IMR-90 (cell line): ENCODE measurements at regions not wholly inside any gene's neighbourhood (a gene's known extent, or its start where the extent isn't known, plus 50 kb on each side); places are given as distances from the start of the nearest gene placed in this dataset.
A peak's percentile ranks its signal among the peaks of the same experiment; 100 is the strongest.

Source experiments
- ATAC-seq: fragments of 200-7000 bp; cut with Tn5 transposase; 2 replicates; pipeline ENCODE4 v1.9.1; 2020; ENCODE audit warnings: low read depth, mild to moderate bottlenecking, moderate library complexity
- BruUV-seq: library from RNA; stranded (reverse); fragments of 400-500 nt; replicated peaks from 2 replicates; lab custom pipeline; 2021; lab: Mats Ljungman, UMichigan
- CTCF ChIA-PET: fragments of 300-600 bp; formaldehyde crosslinking; extraction: SDS; loops from one replicate; lab custom pipeline; 2021; ENCODE audit warnings: antibody characterized with exemption; lab: Yijun Ruan, JAX
- POLR2A ChIA-PET: fragments of 300-600 bp; sonication (Branson Sonifier 250); formaldehyde crosslinking; loops from one replicate; lab custom pipeline; 2022; ENCODE audit warnings: antibody characterized with exemption; ENCODE audit not compliant: unreplicated experiment; lab: Charles Lee
- DNase-seq: peaks from one replicate; pipeline ENCODE4 v3.0.0; 2013
- H2AFZ ChIP-seq: replicated peaks from 2 replicates; pipeline ENCODE3; 2013; ENCODE audit warnings: low read length, mild to moderate bottlenecking; ENCODE audit not compliant: poor library complexity
- H2AK5ac ChIP-seq: 2 replicates; pipeline ENCODE4 v1.6.1; 2013; ENCODE audit warnings: low read depth, low read length, inconsistent platforms
- H2AK9ac ChIP-seq: replicated peaks from 2 replicates; pipeline ENCODE3; 2013; ENCODE audit warnings: mild to moderate bottlenecking, low read depth, low read length, moderate library complexity; ENCODE audit not compliant: poor library complexity
- H2BK120ac ChIP-seq: 2 replicates; pipeline ENCODE4 v1.6.1; 2013; ENCODE audit warnings: low read depth, low read length, inconsistent platforms
- H2BK15ac ChIP-seq: 3 replicates; pipeline ENCODE4 v1.6.1; 2013; ENCODE audit warnings: low read depth, low read length, inconsistent platforms
- H2BK20ac ChIP-seq: 2 replicates; pipeline ENCODE4 v1.6.1; 2013; ENCODE audit warnings: low read depth, mild to moderate bottlenecking, inconsistent platforms, low read length, moderate library complexity
- H2BK5ac ChIP-seq: 2 replicates; pipeline ENCODE4 v1.6.1; 2013; ENCODE audit warnings: mild to moderate bottlenecking, low read depth, low read length, inconsistent platforms; ENCODE audit not compliant: poor library complexity, severe bottlenecking
- H3K14ac ChIP-seq: replicated peaks from 2 replicates; pipeline ENCODE4 v1.6.1; 2013; ENCODE audit warnings: low read depth, low read length, inconsistent platforms
- H3K18ac ChIP-seq: 2 replicates; pipeline ENCODE4 v1.6.1; 2013; ENCODE audit warnings: low read depth, low read length, control low read depth
- H3K23ac ChIP-seq: 2 replicates; pipeline ENCODE4 v1.6.1; 2013; ENCODE audit warnings: low read depth, low read length, inconsistent platforms
- H3K27ac ChIP-seq: 2 replicates; pipeline ENCODE4 v1.5.1; 2013; ENCODE audit warnings: mild to moderate bottlenecking, control low read depth, low read length; ENCODE audit not compliant: insufficient read depth
- H3K27me3 ChIP-seq: 2 replicates; pipeline ENCODE4 v1.6.1; 2013; ENCODE audit warnings: low read length; ENCODE audit not compliant: control insufficient read depth, insufficient read depth
- H3K36me3 ChIP-seq: 2 replicates; pipeline ENCODE4 v1.6.1; 2013; ENCODE audit warnings: low read length, mixed read lengths; ENCODE audit not compliant: control insufficient read depth, insufficient read depth
- H3K4ac ChIP-seq: 2 replicates; pipeline ENCODE4 v1.6.1; 2013; ENCODE audit warnings: low read depth, low read length, inconsistent platforms
- H3K4me1 ChIP-seq: 2 replicates; pipeline ENCODE4 v1.6.1; 2013; ENCODE audit warnings: low read length, mixed read lengths; ENCODE audit not compliant: control insufficient read depth, insufficient read depth
- H3K4me2 ChIP-seq: 2 replicates; pipeline ENCODE4 v1.6.1; 2013; ENCODE audit warnings: low read depth, mild to moderate bottlenecking, control low read depth, low read length, moderate library complexity
- H3K4me3 ChIP-seq: 2 replicates; pipeline ENCODE4 v1.5.1; 2013; ENCODE audit warnings: low read depth, mild to moderate bottlenecking, control low read depth, low read length, moderate library complexity; ENCODE audit not compliant: insufficient read depth
- H3K56ac ChIP-seq: 2 replicates; pipeline ENCODE4 v1.6.1; 2013; ENCODE audit warnings: low read length, inconsistent platforms; ENCODE audit not compliant: insufficient read depth; ENCODE audit errors: extremely low read depth
- H3K79me1 ChIP-seq, 2 experiments: 2 replicates each; pipeline ENCODE4 v1.6.1; 2013; ENCODE audit warnings: low read length in 2 of 2, inconsistent platforms in 1 of 2, low read depth in 1 of 2
- H3K9ac ChIP-seq: 2 replicates; pipeline ENCODE4 v1.6.1; 2013; ENCODE audit warnings: low read depth, low read length, control low read depth
- H3K9me1 ChIP-seq: 2 replicates; pipeline ENCODE4 v1.6.1; 2013; ENCODE audit warnings: low read length, inconsistent platforms; ENCODE audit not compliant: insufficient read depth
- H3K9me3 ChIP-seq: 2 replicates; pipeline ENCODE4 v1.6.1; 2013; ENCODE audit warnings: low read length; ENCODE audit not compliant: control insufficient read depth, insufficient read depth
- H4K20me1 ChIP-seq: 2 replicates; pipeline ENCODE4 v1.6.1; 2013; ENCODE audit warnings: low read length, inconsistent platforms; ENCODE audit not compliant: insufficient read depth
- H4K5ac ChIP-seq: 2 replicates; pipeline ENCODE4 v1.6.1; 2013; ENCODE audit warnings: mild to moderate bottlenecking, low read depth, low read length, control low read depth
- H4K8ac ChIP-seq, 2 experiments: 2 replicates each; pipeline ENCODE4 v1.6.1; 2013; ENCODE audit warnings: low read depth in 2 of 2, low read length in 2 of 2, control low read depth in 1 of 2, inconsistent platforms in 1 of 2
- H4K91ac ChIP-seq: 2 replicates; pipeline ENCODE4 v1.6.1; 2013; ENCODE audit warnings: low read depth, low read length, inconsistent platforms; ENCODE audit not compliant: insufficient read depth
- CEBPB ChIP-seq: IDR thresholded peaks from 2 replicates; pipeline ENCODE4 v1.6.1; 2012; ENCODE audit warnings: low read depth, low read length, improper control_type of control experiment
- MAZ ChIP-seq: IDR thresholded peaks from 2 replicates; pipeline ENCODE4 v1.6.1; 2012; ENCODE audit warnings: low read depth, mild to moderate bottlenecking, low read length, improper control_type of control experiment, moderate library complexity, borderline replicate concordance
- MXI1 ChIP-seq: IDR thresholded peaks from 2 replicates; pipeline ENCODE4 v1.6.1; 2012; ENCODE audit warnings: low read depth, mild to moderate bottlenecking, low read length, moderate library complexity, borderline replicate concordance
- NFE2L2 ChIP-seq: fragments of 150-350 bp; IDR thresholded peaks from 2 replicates; pipeline ENCODE4 v1.6.1; 2016; ENCODE audit warnings: low read depth, mild to moderate bottlenecking, low read length
- POLR2A ChIP-seq: IDR thresholded peaks from 2 replicates; pipeline ENCODE4 v1.6.1; 2012; ENCODE audit warnings: mild to moderate bottlenecking, low read depth, low read length
- RAD21 ChIP-seq: IDR thresholded peaks from 2 replicates; pipeline ENCODE4 v1.6.1; 2012; ENCODE audit warnings: low read length, improper control_type of control experiment
- SMC3 ChIP-seq: fragments of 150-350 bp; IDR thresholded peaks from 2 replicates; pipeline ENCODE4 v1.6.1; 2016; ENCODE audit warnings: low read depth, mild to moderate bottlenecking, antibody characterized with exemption, low read length, moderate library complexity
- WGBS, 2 experiments: methylation state at CpG; one replicate each; pipeline versions ENCODE4 v1.1.5 to v1.1.7; 2013; ENCODE audit warnings: missing lambda C conversion rate in 2 of 2; ENCODE audit not compliant: insufficient read length in 1 of 2; ENCODE audit errors: extremely low coverage in 2 of 2; 5-methylcytosine and 5-hydroxymethylcytosine counted together
- dilution Hi-C: fragments of 300-500 bp; cut with HindIII; formaldehyde crosslinking; loops from one replicate; pipeline ENCODE4 v1.14.3; 2018; ENCODE audit warnings: low sequenced_read_pairs; ENCODE audit not compliant: unreplicated experiment
- in situ Hi-C: fragments of 300-500 bp; cut with MboI; formaldehyde crosslinking; loops from 3 replicates; pipeline ENCODE4 v1.14.3; 2019; ENCODE audit warnings: low sequenced_read_pairs, inconsistent platforms, mixed read lengths
- intact Hi-C: fragments of 100-400 bp; cut with micrococcal nuclease; formaldehyde crosslinking; loops from 2 replicates; pipeline ENCODE4 v1.10.0; 2022
- TF ChIP-seq, protein P1 (sequence below): fragments of 150-350 bp; IDR thresholded peaks from 2 replicates; pipeline ENCODE4 v1.6.1; 2016; ENCODE audit warnings: low read depth, mild to moderate bottlenecking, low read length, moderate library complexity, borderline replicate concordance

DNA sequence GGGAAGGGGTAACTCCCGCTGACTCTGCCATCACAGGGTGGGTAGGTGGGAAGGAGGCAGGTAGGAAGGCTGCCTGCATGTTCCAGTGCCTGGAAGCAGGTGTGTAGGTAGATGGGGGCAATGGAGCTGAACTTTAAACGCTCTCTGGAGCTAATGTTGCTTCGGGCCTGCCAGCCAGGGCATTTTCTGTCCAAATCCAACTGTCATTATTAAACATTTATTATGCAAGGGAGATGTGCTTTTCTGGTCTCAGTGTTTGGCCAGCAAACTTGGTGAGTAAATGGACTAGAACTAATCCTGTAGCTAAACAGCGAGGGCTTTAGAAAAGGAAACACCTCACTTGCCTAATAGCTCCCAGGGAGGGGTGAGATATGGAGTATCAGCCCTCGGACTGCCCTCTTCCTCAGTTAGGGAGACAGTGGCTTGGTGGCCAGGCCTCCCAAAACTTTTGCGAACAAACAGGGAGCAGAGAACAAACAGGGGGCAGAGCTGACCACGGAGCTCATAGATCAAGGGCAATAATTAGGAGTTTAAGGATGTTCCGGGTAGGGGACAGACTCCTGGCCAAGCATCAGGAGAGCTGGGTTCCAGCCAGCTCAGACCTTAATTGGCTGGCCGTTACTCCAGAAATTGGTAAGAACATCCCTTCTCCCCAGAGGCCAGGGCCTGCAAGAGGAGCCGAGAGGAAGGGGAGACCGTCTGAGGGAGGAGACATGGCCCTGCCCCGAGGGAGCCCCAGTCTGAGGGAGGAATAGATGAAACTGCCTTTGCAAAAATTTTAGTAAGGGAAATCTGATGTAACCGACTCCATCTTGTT, 131.1 kb downstream of the VEGFA start:
- CTCF ChIA-PET: interaction anchor here (0.6 kb wide), 1 partner anchor 273 kb away, joined by 5 read pairs; no protein-coding TSS in a partner anchor
- no peak overlapping the region for H3K9ac ChIP-seq
- H3K4me1 ChIP-seq: peaks cover 3% of the 10 kb centered on the region; the same call in 1 of the 2 replicates
- 55% methylated on average over 5 of the region's 13 CpGs; no CpG with 5 or more reads in 1 of the 2 experiments for WGBS, 2 experiments
- no peak overlapping the region; the same call in 1 of the 2 replicates for H4K5ac ChIP-seq
- H3K56ac ChIP-seq: no peak overlapping the region
- no peaks in the 10 kb centered on the region for H4K20me1 ChIP-seq
- no peak overlapping the region for H3K4ac ChIP-seq
- no peak overlapping the region for H3K27ac ChIP-seq
- DNase-seq (no peak), ATAC-seq (peak; percentile 40)
- no peak overlapping the region for H3K18ac ChIP-seq
- H2BK20ac ChIP-seq: no peak overlapping the region
- peak overlapping the region; percentile 8 for H2AFZ ChIP-seq
- no peaks in the 10 kb centered on the region for H3K36me3 ChIP-seq
- no peak overlapping the region for H2BK15ac ChIP-seq
- in situ Hi-C loops: no loop called here
- H4K8ac ChIP-seq: no peak overlapping the region
- no peaks in the 10 kb centered on the region for H3K9me1 ChIP-seq
- peaks cover 15% of the 10 kb centered on the region for H3K27me3 ChIP-seq
- H2AK5ac ChIP-seq: no peak overlapping the region
- H3K4me3 ChIP-seq: no peak overlapping the region
- no peak overlapping the region for H4K91ac ChIP-seq
- H2AK9ac ChIP-seq: no peak overlapping the region
- H2BK120ac ChIP-seq: no peak overlapping the region
- H2BK5ac ChIP-seq: no peak overlapping the region
- no peak for TF ChIP-seq CEBPB
- TF ChIP-seq RAD21: no peak
- TF ChIP-seq MAZ: no peak
- TF ChIP-seq POLR2A: no peak
- no peak for TF ChIP-seq MXI1
- no peak for TF ChIP-seq SMC3
- TF ChIP-seq, protein P1, sequence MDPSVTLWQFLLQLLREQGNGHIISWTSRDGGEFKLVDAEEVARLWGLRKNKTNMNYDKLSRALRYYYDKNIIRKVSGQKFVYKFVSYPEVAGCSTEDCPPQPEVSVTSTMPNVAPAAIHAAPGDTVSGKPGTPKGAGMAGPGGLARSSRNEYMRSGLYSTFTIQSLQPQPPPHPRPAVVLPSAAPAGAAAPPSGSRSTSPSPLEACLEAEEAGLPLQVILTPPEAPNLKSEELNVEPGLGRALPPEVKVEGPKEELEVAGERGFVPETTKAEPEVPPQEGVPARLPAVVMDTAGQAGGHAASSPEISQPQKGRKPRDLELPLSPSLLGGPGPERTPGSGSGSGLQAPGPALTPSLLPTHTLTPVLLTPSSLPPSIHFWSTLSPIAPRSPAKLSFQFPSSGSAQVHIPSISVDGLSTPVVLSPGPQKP: no peak
- no peak for TF ChIP-seq NFE2L2
- H3K79me1 ChIP-seq: no peaks in the 10 kb centered on the region
- dilution Hi-C loops: no loop called here
- no peaks in the 10 kb centered on the region for H3K9me3 ChIP-seq
- H3K14ac ChIP-seq: no peak overlapping the region
- BruUV-seq: no TSS peak
- intact Hi-C loops: no loop called here
- POLR2A ChIA-PET: interaction anchor here (0.6 kb wide), 2 partner anchors 29 to 172 kb away, joined by 3 to 7 read pairs; no protein-coding TSS in a partner anchor
- H3K23ac ChIP-seq: no peak overlapping the region
- H3K4me2 ChIP-seq: no peak overlapping the region
